GM23338 (cell line): ENCODE measurements at regions not wholly inside any gene's neighbourhood (a gene's known extent, or its start where the extent isn't known, plus 50 kb on each side); places are given as distances from the start of the nearest gene placed in this dataset.

Source experiments
- ATAC-seq: fragments of 200-7000 bp; cut with Tn5 transposase; 3 replicates; pipeline ENCODE4 v1.9.1; 2020
- DNase-seq: peaks from one replicate; pipeline ENCODE4 v3.0.0-alpha.2; 2015; ENCODE audit warnings: low spot score
- H2AFZ ChIP-seq: fragments of 200-600 bp; sonication (generic); 2 replicates; pipeline ENCODE4 v1.8.0; 2016; ENCODE audit warnings: antibody characterized with exemption, mild to moderate bottlenecking, moderate library complexity
- H3F3A ChIP-seq: fragments of 200-600 bp; sonication (generic); replicated peaks from 2 replicates; pipeline ENCODE4 v1.8.0; 2017; ENCODE audit warnings: antibody characterized with exemption, mixed run types, low read depth
- H3K27ac ChIP-seq: fragments of 200-600 bp; sonication (generic); 2 replicates; pipeline ENCODE4 v1.6.1; 2016; ENCODE audit warnings: low read depth
- H3K27me3 ChIP-seq: fragments of 200-600 bp; sonication (generic); 2 replicates; pipeline ENCODE4 v1.8.0; 2016; ENCODE audit warnings: mild to moderate bottlenecking, mixed run types, moderate library complexity; ENCODE audit not compliant: insufficient read depth
- H3K36me3 ChIP-seq: fragments of 200-600 bp; sonication (generic); 2 replicates; pipeline ENCODE4 v1.8.0; 2016; ENCODE audit warnings: mild to moderate bottlenecking; ENCODE audit not compliant: insufficient read depth
- H3K4me1 ChIP-seq: fragments of 200-600 bp; sonication (generic); 2 replicates; pipeline ENCODE4 v1.8.0; 2016; ENCODE audit warnings: mild to moderate bottlenecking, moderate library complexity; ENCODE audit not compliant: insufficient read depth
- H3K4me2 ChIP-seq: fragments of 200-600 bp; sonication (generic); 2 replicates; pipeline ENCODE4 v1.7.1; 2017; ENCODE audit warnings: mixed run types
- H3K4me3 ChIP-seq: fragments of 200-600 bp; sonication (generic); 2 replicates; pipeline ENCODE4 v1.6.1; 2016; ENCODE audit warnings: mixed run types
- H3K79me2 ChIP-seq: fragments of 200-600 bp; sonication (generic); replicated peaks from 2 replicates; pipeline ENCODE4 v1.8.0; 2017; ENCODE audit warnings: mild to moderate bottlenecking; ENCODE audit not compliant: insufficient read depth
- H3K9me2 ChIP-seq: fragments of 200-600 bp; sonication (generic); 2 replicates; pipeline ENCODE4 v1.8.0; 2017; ENCODE audit not compliant: insufficient read depth
- H4K20me1 ChIP-seq: fragments of 200-600 bp; sonication (generic); replicated peaks from 2 replicates; pipeline ENCODE4 v1.8.0; 2017; ENCODE audit warnings: mild to moderate bottlenecking; ENCODE audit not compliant: insufficient read depth
- H3K27ac Mint-ChIP-seq: 2 replicates; pipeline ENCODE4 v1.8.0; 2020; ENCODE audit warnings: inconsistent platforms, mild to moderate bottlenecking, moderate library complexity, mixed read lengths
- H3K27me3 Mint-ChIP-seq: 3 replicates; pipeline ENCODE4 v1.8.0; 2022; ENCODE audit warnings: low read depth, mild to moderate bottlenecking, moderate library complexity, mixed read lengths, inconsistent platforms; ENCODE audit not compliant: insufficient read depth, poor library complexity
- H3K36me3 Mint-ChIP-seq: 3 replicates; pipeline ENCODE4 v1.8.0; 2021; ENCODE audit warnings: low read depth, mild to moderate bottlenecking, inconsistent platforms, moderate library complexity, mixed read lengths
- H3K4me1 Mint-ChIP-seq: 3 replicates; pipeline ENCODE4 v1.8.0; 2020; ENCODE audit warnings: mild to moderate bottlenecking, inconsistent platforms, mixed read lengths
- H3K4me3 Mint-ChIP-seq: 3 replicates; pipeline ENCODE4 v1.8.0; 2021; ENCODE audit warnings: moderate library complexity, mild to moderate bottlenecking, inconsistent platforms, mixed read lengths
- H3K9me3 Mint-ChIP-seq: 3 replicates; pipeline ENCODE4 v1.8.0; 2020; ENCODE audit warnings: moderate library complexity, mild to moderate bottlenecking, inconsistent platforms, mixed read lengths
- CREB1 ChIP-seq: fragments of 250-450 bp; sonication (Bioruptor Pico); IDR thresholded peaks from 2 replicates; pipeline ENCODE4 v1.5.0; 2020; ENCODE audit warnings: low read depth, mild to moderate bottlenecking, moderate library complexity
- CTCF ChIP-seq, 2 experiments: fragments of 200-600 bp in 1 of 2; sonication (generic) in 1 of 2; conservative IDR thresholded peaks; 2 replicates each; pipeline versions ENCODE4 v1.5.1 to v1.6.1; 2016 to 2017; ENCODE audit warnings: antibody characterized with exemption in 2 of 2, low read depth in 2 of 2, mild to moderate bottlenecking in 2 of 2, moderate library complexity in 1 of 2
- JUNB ChIP-seq: IDR thresholded peaks from one replicate; pipeline ENCODE4 v1.6.1; 2016; ENCODE audit warnings: antibody characterized with exemption; ENCODE audit not compliant: unreplicated experiment
- POLR2AphosphoS5 ChIP-seq: IDR thresholded peaks from 2 replicates; pipeline ENCODE4 v1.6.1; 2016; ENCODE audit warnings: antibody characterized with exemption, low read depth
- STAT1 ChIP-seq: IDR thresholded peaks from one replicate; pipeline ENCODE4 v1.6.1; 2016; ENCODE audit warnings: antibody characterized with exemption; ENCODE audit not compliant: unreplicated experiment
- ZNF462 ChIP-seq: fragments of 250-450 bp; sonication (Bioruptor Pico); IDR thresholded peaks from 2 replicates; pipeline ENCODE4 v1.5.0; 2020; ENCODE audit warnings: mild to moderate bottlenecking, moderate library complexity

DNA sequence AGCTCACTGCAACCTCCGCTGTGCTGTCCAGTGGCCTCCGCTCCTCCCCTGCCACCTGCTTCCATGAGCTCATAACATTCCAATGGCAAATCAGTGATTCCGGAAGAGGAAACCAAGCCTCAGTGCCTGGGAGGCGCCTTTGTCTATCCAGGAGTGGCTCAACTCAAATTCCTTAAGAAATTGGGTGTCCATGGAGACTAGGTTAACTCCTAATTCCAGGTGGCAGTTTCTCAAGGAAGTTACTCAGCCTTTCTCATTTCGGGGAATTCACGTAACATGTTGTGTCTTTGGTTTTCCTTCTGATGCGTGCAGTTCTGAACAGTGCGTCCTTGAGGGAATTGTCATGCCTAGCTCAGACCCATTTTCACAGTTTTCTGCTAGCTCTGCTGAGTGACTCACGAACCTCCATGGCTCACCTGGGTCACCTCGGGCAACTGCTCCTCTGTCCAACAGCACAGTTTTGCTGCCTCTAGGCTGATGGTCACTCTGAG lies 89.9 kb upstream of the DSCAM start (continued):
- no peak for TF ChIP-seq ZNF462 (CRISPR knock-in tag)
- no peak for TF ChIP-seq CREB1 (CRISPR knock-in tag)
- no peak for TF ChIP-seq JUNB
- no peak for TF ChIP-seq CTCF (conservative IDR thresholded peaks at IDR 0.05; ENCODE audit: low read depth in 2 of 2)
- no peak for TF ChIP-seq POLR2AphosphoS5

DNA sequence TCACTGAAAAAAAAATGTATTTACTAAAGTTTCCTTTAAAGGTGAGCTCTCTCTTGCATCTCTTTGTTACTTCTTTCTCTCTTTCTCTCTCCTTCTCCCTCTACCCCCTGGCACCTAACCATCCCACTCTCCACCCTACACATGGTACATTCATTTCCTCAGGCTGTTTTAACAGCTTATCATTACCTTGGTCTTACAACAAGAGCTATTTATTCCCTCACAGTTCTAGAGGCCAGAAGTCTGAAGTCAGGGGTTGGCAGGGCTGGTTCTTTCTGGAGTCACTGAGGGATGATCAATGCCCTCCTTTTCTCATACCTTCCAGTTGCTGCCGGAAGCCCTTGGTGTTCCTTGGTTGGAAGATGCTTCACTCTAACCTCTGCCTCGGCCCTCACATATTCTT lies 91.1 kb upstream of the DSCAM start:
- Histone ChIP-seq H3K9me2 (0 out of 2 replicates have a peak, but pooled peaks cover 4% of the 10 kb centered on the region), H3K79me2 (no peaks in the 10 kb centered on the region), H3K4me2 (no peak overlapping the region), H3K27ac (no peak overlapping the region), H3K4me3 (no peak overlapping the region), H2AFZ (no peak overlapping the region), H3F3A (no peaks in the 10 kb centered on the region), H4K20me1 (no peaks in the 10 kb centered on the region), H3K36me3 (no peaks in the 10 kb centered on the region), H3K4me1 (peaks cover 3% of the 10 kb centered on the region; the same call in 1 of the 2 replicates), H3K27me3 (no peaks in the 10 kb centered on the region)
- no peak overlapping the region for H3K27ac Mint-ChIP-seq
- no peak for ATAC-seq
- no peak overlapping the region for H3K4me3 Mint-ChIP-seq
- H3K36me3 Mint-ChIP-seq = peaks cover 16% of the 10 kb centered on the region
- H3K27me3 Mint-ChIP-seq = peaks cover 4% of the 10 kb centered on the region
- H3K9me3 Mint-ChIP-seq = peaks cover 86% of the 10 kb centered on the region
- no peak for TF ChIP-seq STAT1
- no peak for DNase-seq
- H3K4me1 Mint-ChIP-seq = peaks cover 16% of the 10 kb centered on the region
